MM.1S (cell line): ENCODE measurements at regions not wholly inside any gene's neighbourhood (a gene's known extent, or its start where the extent isn't known, plus 50 kb on each side); places are given as distances from the start of the nearest gene placed in this dataset.

Experiments
- DNase-seq: peaks from one replicate; pipeline ENCODE4 v3.0.0-alpha.2; 2015
- H2AFZ ChIP-seq: fragments of 300-600 bp; sonication (generic); 2 replicates; pipeline ENCODE4 v1.6.0; 2016; ENCODE audit warnings: antibody characterized with exemption, low read length
- H3F3A ChIP-seq: fragments of 300-600 bp; sonication (generic); 2 replicates; pipeline ENCODE4 v1.6.1; 2016; ENCODE audit warnings: mild to moderate bottlenecking, antibody characterized with exemption, low read length, moderate library complexity, mixed read lengths; ENCODE audit not compliant: insufficient read depth
- H3K27ac ChIP-seq: fragments of 300-600 bp; sonication (generic); 2 replicates; pipeline ENCODE4 v1.5.1; 2016; ENCODE audit warnings: mild to moderate bottlenecking, low read length
- H3K27me3 ChIP-seq: fragments of 300-600 bp; sonication (generic); replicated peaks from 2 replicates; pipeline ENCODE4 v1.6.0; 2016; ENCODE audit warnings: low read length; ENCODE audit not compliant: insufficient read depth
- H3K36me3 ChIP-seq: fragments of 300-600 bp; sonication (generic); replicated peaks from 2 replicates; pipeline ENCODE4 v1.6.1; 2016; ENCODE audit warnings: mild to moderate bottlenecking, low read length, mixed read lengths; ENCODE audit not compliant: insufficient read depth
- H3K4me1 ChIP-seq: fragments of 300-600 bp; sonication (generic); 2 replicates; pipeline ENCODE4 v1.6.1; 2016; ENCODE audit warnings: low read length, mixed read lengths
- H3K4me2 ChIP-seq: fragments of 300-600 bp; sonication (generic); 2 replicates; pipeline ENCODE4 v1.6.0; 2016; ENCODE audit warnings: low read depth, low read length
- H3K4me3 ChIP-seq: fragments of 300-600 bp; sonication (generic); 2 replicates; pipeline ENCODE4 v1.5.1; 2016; ENCODE audit warnings: low read length, mixed read lengths
- H3K79me2 ChIP-seq: fragments of 300-600 bp; sonication (generic); 2 replicates; pipeline ENCODE4 v1.6.1; 2016; ENCODE audit warnings: mixed run types, low read length, mixed read lengths
- H3K9ac ChIP-seq: fragments of 300-600 bp; sonication (generic); 2 replicates; pipeline ENCODE4 v1.6.1; 2016; ENCODE audit warnings: low read length, mixed read lengths
- H3K9me2 ChIP-seq: fragments of 300-600 bp; sonication (generic); replicated peaks from 2 replicates; pipeline ENCODE4 v1.6.1; 2016; ENCODE audit warnings: mild to moderate bottlenecking, low read length, mixed read lengths; ENCODE audit not compliant: insufficient read depth
- H3K9me3 ChIP-seq: fragments of 300-600 bp; sonication (generic); replicated peaks from 2 replicates; pipeline ENCODE4 v1.6.1; 2016; ENCODE audit warnings: mild to moderate bottlenecking, low read length, mixed read lengths; ENCODE audit not compliant: insufficient read depth
- H4K20me1 ChIP-seq: fragments of 300-600 bp; sonication (generic); 2 replicates; pipeline ENCODE4 v1.6.1; 2016; ENCODE audit warnings: mild to moderate bottlenecking, low read length, moderate library complexity, mixed read lengths; ENCODE audit not compliant: insufficient read depth
- CTCF ChIP-seq: fragments of 300-600 bp; sonication (generic); IDR thresholded peaks from 2 replicates; pipeline ENCODE4 v1.5.1; 2016; ENCODE audit warnings: antibody characterized with exemption, low read length, mixed read lengths
- EZH2 ChIP-seq: fragments of 300-600 bp; sonication (generic); optimal IDR thresholded peaks from 2 replicates; pipeline ENCODE3; 2017; ENCODE audit warnings: low read depth, mild to moderate bottlenecking, antibody characterized with exemption, low read length, mixed read lengths
- EZH2phosphoT487 ChIP-seq: fragments of 300-600 bp; sonication (generic); IDR thresholded peaks from 2 replicates; pipeline ENCODE4 v1.6.1; 2018; ENCODE audit warnings: antibody characterized with exemption, low read length

- Histone ChIP-seq H3K9me2 (no peaks in the 10 kb centered on the region), H3F3A (no peaks in the 10 kb centered on the region), H2AFZ (no peak overlapping the region), H3K9me3 (no peaks in the 10 kb centered on the region), H3K27me3 (no peaks in the 10 kb centered on the region), H3K36me3 (no peaks in the 10 kb centered on the region), H4K20me1 (no peaks in the 10 kb centered on the region), H3K27ac (no peak overlapping the region), H3K4me2 (no peak overlapping the region), H3K79me2 (no peaks in the 10 kb centered on the region), H3K4me1 (no peaks in the 10 kb centered on the region), H3K9ac (no peak overlapping the region), H3K4me3 (no peak overlapping the region)
- no peak for TF ChIP-seq EZH2phosphoT487
- no peak for TF ChIP-seq EZH2
- no peak for TF ChIP-seq CTCF
- no peak for DNase-seq
Measured at GRCh38 chr16:47984669-47985068, 171.1 kb downstream of the ABCC12 start.

- no peak for TF ChIP-seq EZH2
- no peak for TF ChIP-seq EZH2phosphoT487
- TF ChIP-seq CTCF: no peak
- Histone ChIP-seq H3F3A (no peaks in the 10 kb centered on the region), H3K4me1 (no peaks in the 10 kb centered on the region), H3K27me3 (no peaks in the 10 kb centered on the region), H3K4me2 (no peak overlapping the region), H3K27ac (no peak overlapping the region), H3K9me2 (no peaks in the 10 kb centered on the region), H2AFZ (no peak overlapping the region), H3K9ac (no peak overlapping the region), H3K79me2 (no peaks in the 10 kb centered on the region), H3K9me3 (no peaks in the 10 kb centered on the region), H3K4me3 (no peak overlapping the region), H4K20me1 (no peaks in the 10 kb centered on the region), H3K36me3 (no peaks in the 10 kb centered on the region)
- DNase-seq: no peak
Measured at GRCh38 chr16:47983999-47984580, 171.7 kb downstream of the ABCC12 start.

DNA sequence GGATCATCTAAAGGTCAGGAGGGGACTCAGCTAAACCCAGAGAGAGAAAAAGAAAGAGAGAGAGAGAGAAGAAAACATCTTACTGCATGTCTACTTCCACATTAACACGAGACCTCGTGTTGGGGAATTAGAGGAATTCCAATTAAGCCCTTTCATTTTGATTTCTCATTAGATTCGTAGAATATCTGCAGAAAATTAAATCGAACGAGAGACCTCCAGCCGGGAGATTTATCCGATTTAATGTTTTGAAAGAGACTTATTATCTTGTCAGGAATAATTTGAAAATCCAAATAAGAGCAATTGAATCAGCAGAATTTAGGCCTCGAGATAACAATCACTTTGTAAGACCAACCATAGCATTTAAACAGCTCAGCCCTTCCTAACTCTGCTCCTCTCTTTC is 175.6 kb downstream of the ABCC12 start:
- H3F3A ChIP-seq: no peaks in the 10 kb centered on the region
- H3K4me2 ChIP-seq: no peak overlapping the region
- no peak overlapping the region for H3K9ac ChIP-seq
- H3K4me1 ChIP-seq: no peaks in the 10 kb centered on the region
- no peak overlapping the region for H3K4me3 ChIP-seq
- no peaks in the 10 kb centered on the region for H3K27me3 ChIP-seq
- TF ChIP-seq EZH2phosphoT487 (no peak), EZH2 (no peak)
- H3K36me3 ChIP-seq: no peaks in the 10 kb centered on the region
- no peaks in the 10 kb centered on the region for H4K20me1 ChIP-seq
- H3K27ac ChIP-seq: no peak overlapping the region
- no peaks in the 10 kb centered on the region for H3K9me3 ChIP-seq
- DNase-seq: no peak
- H3K79me2 ChIP-seq: no peaks in the 10 kb centered on the region
- no peaks in the 10 kb centered on the region for H3K9me2 ChIP-seq
- no peak overlapping the region for H2AFZ ChIP-seq

GRCh38 chr16:47979616-47980182 is 176.1 kb downstream of the ABCC12 start:
- TF ChIP-seq CTCF (no peak), EZH2phosphoT487 (no peak), EZH2 (no peak)
- H3K9me3 ChIP-seq: no peaks in the 10 kb centered on the region
- H3K4me3 ChIP-seq: no peak overlapping the region
- no peaks in the 10 kb centered on the region for H3K27me3 ChIP-seq
- H3K4me2 ChIP-seq: no peak overlapping the region
- H3K4me1 ChIP-seq: no peaks in the 10 kb centered on the region
- no peak overlapping the region for H3K9ac ChIP-seq
- H3K9me2 ChIP-seq: no peaks in the 10 kb centered on the region
- H3K27ac ChIP-seq: no peak overlapping the region
- H2AFZ ChIP-seq: no peak overlapping the region
- no peak for DNase-seq
- H3K79me2 ChIP-seq: no peaks in the 10 kb centered on the region
- no peaks in the 10 kb centered on the region for H3K36me3 ChIP-seq
- H4K20me1 ChIP-seq: no peaks in the 10 kb centered on the region
- no peaks in the 10 kb centered on the region for H3F3A ChIP-seq
